Transverse colon (tissue), 4 donors: ENCODE measurements at regions not wholly inside any gene's neighbourhood (a gene's known extent, or its start where the extent isn't known, plus 50 kb on each side); places are given as distances from the start of the nearest gene placed in this dataset.

Experiments used
- DNase-seq: peaks from one replicate; pipeline ENCODE4 v3.0.0-alpha.2; 2019
- H3K27ac ChIP-seq, 4 donors: fragments of 200-600 bp; sonication (generic); 2 replicates each; pipeline ENCODE4 v1.5.1; 2016 to 2018; ENCODE audit warnings: inconsistent platforms in 4 of 4
- H3K27me3 ChIP-seq: fragments of 200-600 bp; sonication (generic); 2 replicates; pipeline ENCODE4 v1.5.1; 2017; ENCODE audit warnings: inconsistent platforms
- H3K36me3 ChIP-seq, 4 donors: fragments of 200-600 bp; sonication (generic); 2 replicates each; pipeline ENCODE4 v1.5.1; 2017 to 2019; ENCODE audit warnings: inconsistent platforms in 4 of 4
- H3K4me1 ChIP-seq, 4 donors: fragments of 200-600 bp; sonication (generic); 2 replicates each; pipeline ENCODE4 v1.5.1; 2017 to 2020; ENCODE audit warnings: inconsistent platforms in 4 of 4
- H3K4me3 ChIP-seq, 4 donors: fragments of 200-600 bp; sonication (generic); 1 replicate in 1 of 4; 2 replicates in 3 of 4; pipeline versions ENCODE4 v1.5.1 to v1.6.1; 2017 to 2019; ENCODE audit warnings: inconsistent platforms in 4 of 4
- H3K9me3 ChIP-seq, 2 donors: fragments of 200-600 bp; sonication (generic); 2 replicates each; pipeline ENCODE4 v1.5.1; 2017 to 2019; ENCODE audit warnings: inconsistent platforms in 2 of 2
- EP300 ChIP-seq: sonication (generic); formaldehyde crosslinking; IDR thresholded peaks from one replicate; pipeline ENCODE4 v1.6.1; 2017; ENCODE audit warnings: antibody characterized with exemption, low read depth
- POLR2A ChIP-seq: fragments of 450-650 bp; IDR thresholded peaks from one replicate; pipeline ENCODE4 v1.6.1; 2016; ENCODE audit warnings: antibody characterized with exemption, mild to moderate bottlenecking, moderate library complexity
- POLR2AphosphoS5 ChIP-seq, 3 donors: sonication (generic); formaldehyde crosslinking; IDR thresholded peaks; one replicate each; pipeline ENCODE4 v1.6.1; 2016; ENCODE audit warnings: antibody characterized with exemption in 3 of 3
- WGBS, 2 donors: methylation state at CpG; one replicate each; pipeline ENCODE4 v1.1.5; 2018; ENCODE audit warnings: low coverage in 1 of 2; 5-methylcytosine and 5-hydroxymethylcytosine counted together
- in situ Hi-C, 4 donors: fragments of 200-750 bp; cut with MboI; loops; one replicate each; pipeline versions ENCODE4 v1.15.0 to v1.15.1; 2017; ENCODE audit warnings: low sequenced_read_pairs in 3 of 4, low pct_ligation_motif_present in 1 of 4, low pct_unique_long_range_greater_than_20kb in 1 of 4
- intact Hi-C: fragments of 100-400 bp; cut with DNase I; formaldehyde crosslinking; loops from one replicate; pipeline ENCODE4 v1.15.1; 2023; ENCODE audit warnings: low total_unique reads
- TF ChIP-seq, protein P1 (sequence below), 5 experiments: fragments of 200-600 bp in 3 of 5; fragments of 450-650 bp in 2 of 5; sonication (generic) in 3 of 5; IDR thresholded peaks; 1 replicate in 2 of 5; 2 replicates in 3 of 5; pipeline ENCODE4 v1.5.1; 2016 to 2017; ENCODE audit warnings: antibody characterized with exemption in 5 of 5, inconsistent platforms in 3 of 5, mild to moderate bottlenecking in 2 of 5, moderate library complexity in 1 of 5

DNA sequence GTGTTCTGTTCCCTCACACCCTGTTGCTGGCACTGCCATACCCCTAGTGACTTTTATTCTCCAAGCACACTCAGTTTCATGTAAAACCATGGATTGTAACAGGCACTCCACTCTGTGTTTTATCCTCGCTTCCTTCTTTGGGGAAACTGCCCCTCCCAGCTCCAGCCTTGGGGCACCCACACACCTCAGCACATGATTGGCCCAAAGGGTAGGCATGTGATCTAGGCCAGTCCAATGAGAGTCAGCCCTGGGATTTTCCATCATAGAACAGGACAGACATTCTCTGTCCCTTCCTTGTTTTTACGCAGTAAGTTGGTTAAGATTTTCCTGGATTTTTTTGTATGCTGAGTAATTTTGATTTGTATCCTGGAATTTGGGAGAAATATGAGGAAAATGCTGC is 115.4 kb downstream of the C16orf95 start:
- Histone ChIP-seq H3K27ac (peak overlapping the region in 1 of 4 donors; percentile 13), H3K36me3 (no peaks in the 10 kb centered on the region), H3K4me3 (no peak overlapping the region), H3K27me3 (peaks cover 5% of the 10 kb centered on the region), H3K9me3 (no peaks in the 10 kb centered on the region), H3K4me1 (no peaks in the 10 kb centered on the region)
- no peak for DNase-seq
- 78 to 86% methylated on average over 1 to 2 of the region's 2 CpGs for WGBS, 2 donors
- in situ Hi-C loops: no loop called here
- TF ChIP-seq, protein P1, sequence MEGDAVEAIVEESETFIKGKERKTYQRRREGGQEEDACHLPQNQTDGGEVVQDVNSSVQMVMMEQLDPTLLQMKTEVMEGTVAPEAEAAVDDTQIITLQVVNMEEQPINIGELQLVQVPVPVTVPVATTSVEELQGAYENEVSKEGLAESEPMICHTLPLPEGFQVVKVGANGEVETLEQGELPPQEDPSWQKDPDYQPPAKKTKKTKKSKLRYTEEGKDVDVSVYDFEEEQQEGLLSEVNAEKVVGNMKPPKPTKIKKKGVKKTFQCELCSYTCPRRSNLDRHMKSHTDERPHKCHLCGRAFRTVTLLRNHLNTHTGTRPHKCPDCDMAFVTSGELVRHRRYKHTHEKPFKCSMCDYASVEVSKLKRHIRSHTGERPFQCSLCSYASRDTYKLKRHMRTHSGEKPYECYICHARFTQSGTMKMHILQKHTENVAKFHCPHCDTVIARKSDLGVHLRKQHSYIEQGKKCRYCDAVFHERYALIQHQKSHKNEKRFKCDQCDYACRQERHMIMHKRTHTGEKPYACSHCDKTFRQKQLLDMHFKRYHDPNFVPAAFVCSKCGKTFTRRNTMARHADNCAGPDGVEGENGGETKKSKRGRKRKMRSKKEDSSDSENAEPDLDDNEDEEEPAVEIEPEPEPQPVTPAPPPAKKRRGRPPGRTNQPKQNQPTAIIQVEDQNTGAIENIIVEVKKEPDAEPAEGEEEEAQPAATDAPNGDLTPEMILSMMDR (IDR thresholded peaks at IDR 0.05): no peak
- TF ChIP-seq EP300 (no peak), POLR2A (no peak), POLR2AphosphoS5 (IDR thresholded peaks at IDR 0.05) (no peak)
- intact Hi-C loops: loop anchor here (2.0 kb wide), 1 partner anchor 77 kb away; no protein-coding TSS in a partner anchor

DNA sequence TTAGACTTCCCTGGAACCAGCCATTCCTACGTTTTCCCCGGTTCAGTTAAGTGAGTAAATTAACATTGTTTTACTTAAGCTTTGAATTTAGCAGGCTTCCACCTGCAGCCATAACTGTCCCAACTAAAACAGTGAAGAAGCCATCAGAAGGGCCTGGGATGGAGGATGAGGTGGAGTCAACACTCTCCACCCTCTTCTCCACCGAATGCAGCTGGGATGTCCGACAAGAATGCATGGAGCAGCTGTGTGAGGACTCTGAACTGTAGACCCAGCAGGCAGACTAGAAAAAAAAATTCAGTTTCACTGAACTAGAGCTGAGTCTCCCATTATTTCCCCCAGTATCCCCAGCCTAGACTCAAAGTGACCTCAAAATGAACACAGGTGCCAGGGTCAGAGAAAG is 114.8 kb downstream of the C16orf95 start:
- Histone ChIP-seq H3K9me3 (no peaks in the 10 kb centered on the region), H3K27me3 (peaks cover 5% of the 10 kb centered on the region), H3K4me1 (no peaks in the 10 kb centered on the region), H3K27ac (no peak overlapping the region), H3K4me3 (no peak overlapping the region), H3K36me3 (no peaks in the 10 kb centered on the region)
- in situ Hi-C loops (no loop called here), intact Hi-C loops (loop anchor here (2.0 kb wide), 1 partner anchor 76 kb away; no protein-coding TSS in a partner anchor)
- WGBS, 2 donors: 30 to 70% methylated on average over 2 to 4 of the region's 4 CpGs
- TF ChIP-seq POLR2A: no peak
- TF ChIP-seq, protein P1 (IDR thresholded peaks at IDR 0.05): no peak
- no peak for TF ChIP-seq EP300
- no peak for TF ChIP-seq POLR2AphosphoS5 (IDR thresholded peaks at IDR 0.05)
- no peak for DNase-seq

DNA sequence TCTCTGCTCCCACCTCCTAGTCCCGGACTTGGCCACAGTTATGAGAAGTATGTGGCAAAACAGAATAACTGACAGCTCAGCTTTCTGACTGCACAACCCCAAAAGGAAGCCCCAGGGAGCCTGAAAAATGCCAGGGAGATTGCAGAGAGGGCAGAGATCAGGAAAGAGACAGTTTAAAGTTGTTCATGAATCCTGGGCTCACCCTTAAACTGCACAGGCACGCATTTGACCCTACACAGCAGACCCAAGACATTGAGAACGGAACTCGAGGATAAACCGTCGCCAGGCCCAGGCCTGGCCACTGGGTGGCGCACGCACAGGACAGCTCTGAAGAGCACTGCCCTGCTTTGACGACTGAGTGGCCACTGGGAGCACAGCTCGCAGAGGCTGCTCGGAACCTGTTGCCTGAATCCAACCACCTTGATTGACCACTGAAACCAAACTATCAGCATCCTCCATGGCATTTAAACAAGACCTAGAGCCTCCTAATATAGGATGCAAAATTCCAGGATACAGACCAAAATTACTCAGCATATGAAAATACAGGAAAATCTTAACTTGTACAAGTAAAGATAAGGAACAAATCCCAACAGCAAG is 114.0 kb downstream of the C16orf95 start:
- in situ Hi-C loops: no loop called here

DNA sequence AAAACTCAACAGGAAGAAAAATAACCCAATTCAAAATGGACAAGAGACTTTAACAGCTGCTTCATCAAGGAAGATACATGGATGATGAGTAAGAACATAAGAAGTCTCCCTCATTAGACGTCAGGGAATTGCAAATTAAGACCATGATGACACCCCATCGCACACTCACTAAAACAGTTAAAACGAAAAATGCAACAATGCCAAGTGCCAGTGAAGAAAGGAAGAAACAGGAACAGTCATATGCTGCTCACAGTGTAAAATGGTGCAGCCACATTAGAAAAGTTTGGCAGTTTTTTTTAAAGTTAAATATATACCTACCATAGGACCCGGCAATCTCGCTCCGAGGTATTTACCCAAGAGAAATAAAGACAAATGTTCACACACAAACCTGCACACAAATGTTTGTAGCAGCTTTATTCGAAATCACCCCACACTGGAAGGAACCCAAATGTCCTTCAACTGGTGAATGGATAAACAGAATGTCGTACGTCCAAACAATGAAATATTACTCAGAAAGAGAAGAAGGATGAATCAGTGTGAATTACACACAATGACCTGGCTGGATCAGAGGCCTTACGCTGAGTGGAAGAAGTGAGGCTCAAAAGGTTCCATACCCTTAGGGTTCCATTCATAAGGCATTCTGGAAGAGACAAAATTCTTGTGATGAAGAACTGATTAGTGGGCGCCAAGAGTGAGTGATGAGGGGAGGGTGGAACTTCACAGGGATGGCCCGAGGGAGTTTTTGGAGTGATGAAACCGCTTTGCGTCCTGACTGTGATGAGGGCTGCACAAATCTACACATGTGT is 110.3 kb downstream of the C16orf95 start:
- WGBS, 2 donors: 72 to 74% methylated on average over 7 to 14 of the region's 14 CpGs
- Histone ChIP-seq H3K27ac (peak overlapping the region in 1 of 4 donors; percentile 4), H3K4me1 (no peaks in the 10 kb centered on the region), H3K27me3 (peaks cover 5% of the 10 kb centered on the region), H3K36me3 (no peaks in the 10 kb centered on the region), H3K4me3 (no peak overlapping the region), H3K9me3 (no peaks in the 10 kb centered on the region)
- intact Hi-C loops: no loop called here
- DNase-seq: no peak
- in situ Hi-C loops: no loop called here
- TF ChIP-seq EP300: no peak
- TF ChIP-seq POLR2AphosphoS5 (IDR thresholded peaks at IDR 0.05): no peak
- TF ChIP-seq, protein P1 (IDR thresholded peaks at IDR 0.05): no peak
- TF ChIP-seq POLR2A: no peak

More for the DNA sequence above, 114.0 kb downstream of the C16orf95 start:
- Histone ChIP-seq H3K4me1 (no peaks in the 10 kb centered on the region), H3K36me3 (no peaks in the 10 kb centered on the region), H3K4me3 (no peak overlapping the region), H3K27ac (no peak overlapping the region), H3K9me3 (no peaks in the 10 kb centered on the region), H3K27me3 (peaks cover 5% of the 10 kb centered on the region)
- intact Hi-C loops: loop anchor here (2.0 kb wide), 1 partner anchor 76 kb away; no protein-coding TSS in a partner anchor
- DNase-seq: peak; percentile 68
- 0 to 4% methylated on average over 1 to 11 of the region's 11 CpGs for WGBS, 2 donors
- TF ChIP-seq POLR2AphosphoS5 (IDR thresholded peaks at IDR 0.05) (no peak), POLR2A (no peak), EP300 (no peak)
- TF ChIP-seq, protein P1 (IDR thresholded peaks at IDR 0.05): peak; percentile 68 to 77 (median 73)
